Neural progenitor cell (in vitro differentiated cells): ENCODE measurements at regions not wholly inside any gene's neighbourhood (a gene's known extent, or its start where the extent isn't known, plus 50 kb on each side); places are given as distances from the start of the nearest gene placed in this dataset.

ENCODE experiments used
- EZH2 ChIP-seq: fragments of 200-600 bp; sonication (generic); IDR thresholded peaks from 2 replicates; pipeline ENCODE4 v1.6.1; 2017; ENCODE audit warnings: antibody characterized with exemption, mild to moderate bottlenecking, moderate library complexity
- TF ChIP-seq, protein P1 (sequence below): fragments of 200-600 bp; sonication (generic); IDR thresholded peaks from 2 replicates; pipeline ENCODE4 v1.5.1; 2017; ENCODE audit warnings: antibody characterized with exemption, mild to moderate bottlenecking

DNA sequence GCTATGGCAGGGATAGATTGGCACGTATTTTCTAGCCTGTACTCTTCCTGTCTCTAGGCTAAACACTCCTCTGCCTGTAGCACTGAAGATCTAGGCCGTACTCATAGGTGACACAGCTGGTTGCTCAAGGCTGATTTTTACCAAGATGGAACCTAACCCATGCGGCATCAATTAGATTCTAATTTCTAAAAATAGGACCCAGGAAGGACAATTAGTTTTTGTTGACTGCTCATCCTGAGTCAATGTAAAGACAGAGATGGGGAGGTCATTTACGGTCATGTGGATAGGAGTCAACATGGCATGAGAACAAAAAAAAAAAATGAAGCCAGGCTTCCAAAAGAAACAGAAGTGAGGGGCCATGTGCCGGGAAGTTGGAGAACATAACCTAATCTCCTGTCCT, 360.7 kb upstream of the ETAA1 start:
- TF ChIP-seq EZH2 = no peak
- TF ChIP-seq, protein P1, sequence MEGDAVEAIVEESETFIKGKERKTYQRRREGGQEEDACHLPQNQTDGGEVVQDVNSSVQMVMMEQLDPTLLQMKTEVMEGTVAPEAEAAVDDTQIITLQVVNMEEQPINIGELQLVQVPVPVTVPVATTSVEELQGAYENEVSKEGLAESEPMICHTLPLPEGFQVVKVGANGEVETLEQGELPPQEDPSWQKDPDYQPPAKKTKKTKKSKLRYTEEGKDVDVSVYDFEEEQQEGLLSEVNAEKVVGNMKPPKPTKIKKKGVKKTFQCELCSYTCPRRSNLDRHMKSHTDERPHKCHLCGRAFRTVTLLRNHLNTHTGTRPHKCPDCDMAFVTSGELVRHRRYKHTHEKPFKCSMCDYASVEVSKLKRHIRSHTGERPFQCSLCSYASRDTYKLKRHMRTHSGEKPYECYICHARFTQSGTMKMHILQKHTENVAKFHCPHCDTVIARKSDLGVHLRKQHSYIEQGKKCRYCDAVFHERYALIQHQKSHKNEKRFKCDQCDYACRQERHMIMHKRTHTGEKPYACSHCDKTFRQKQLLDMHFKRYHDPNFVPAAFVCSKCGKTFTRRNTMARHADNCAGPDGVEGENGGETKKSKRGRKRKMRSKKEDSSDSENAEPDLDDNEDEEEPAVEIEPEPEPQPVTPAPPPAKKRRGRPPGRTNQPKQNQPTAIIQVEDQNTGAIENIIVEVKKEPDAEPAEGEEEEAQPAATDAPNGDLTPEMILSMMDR = no peak
